GM19395 (cell line): ENCODE measurements at regions not wholly inside any gene's neighbourhood (a gene's known extent, or its start where the extent isn't known, plus 50 kb on each side); places are given as distances from the start of the nearest gene placed in this dataset.

Source experiments
- ATAC-seq: cut with Tn5 transposase; IDR thresholded peaks from one replicate; pipeline ENCODE4 v1.9.1; 2021; ENCODE audit warnings: mild to moderate bottlenecking, moderate library complexity; ENCODE audit not compliant: unreplicated experiment

- ATAC-seq, result no peak
These were observed 211.8 kb downstream of the SLC7A11 start for GRCh38 chr4:138030375-138030774.

- no peak for ATAC-seq
These were observed 213.2 kb downstream of the SLC7A11 start for GRCh38 chr4:138028923-138029322.

DNA sequence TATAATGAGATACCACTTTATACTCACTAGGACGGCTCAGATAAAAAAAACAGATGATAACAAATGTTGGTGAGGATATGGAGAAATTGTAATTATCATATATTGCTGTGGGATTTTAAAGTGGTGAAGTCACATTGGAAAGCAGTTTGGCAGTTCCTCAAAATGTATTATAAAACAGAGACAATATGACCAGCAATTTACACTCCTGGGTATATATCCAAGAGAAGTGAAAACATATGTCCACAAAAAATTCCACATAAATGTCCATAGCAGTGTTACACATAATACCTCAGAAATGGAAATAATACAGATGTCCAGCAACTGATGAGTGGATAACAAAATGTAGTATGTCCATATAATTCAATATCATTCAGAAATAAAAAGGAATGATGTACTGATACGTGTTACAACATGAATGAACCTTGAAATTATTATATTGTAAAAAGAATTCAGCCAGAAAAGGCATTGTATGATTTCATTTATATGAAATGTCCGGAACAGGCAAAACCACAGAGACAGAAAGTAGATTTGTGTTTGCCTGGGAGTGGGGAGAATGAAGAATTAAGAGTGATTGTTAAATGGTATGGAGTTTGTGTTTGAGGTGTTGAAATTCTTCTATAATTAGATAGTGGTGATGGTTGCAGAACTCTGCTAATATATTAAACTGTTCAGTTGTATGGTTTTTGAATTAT lies 220.9 kb downstream of the SLC7A11 start:
- ATAC-seq, result no peak

DNA sequence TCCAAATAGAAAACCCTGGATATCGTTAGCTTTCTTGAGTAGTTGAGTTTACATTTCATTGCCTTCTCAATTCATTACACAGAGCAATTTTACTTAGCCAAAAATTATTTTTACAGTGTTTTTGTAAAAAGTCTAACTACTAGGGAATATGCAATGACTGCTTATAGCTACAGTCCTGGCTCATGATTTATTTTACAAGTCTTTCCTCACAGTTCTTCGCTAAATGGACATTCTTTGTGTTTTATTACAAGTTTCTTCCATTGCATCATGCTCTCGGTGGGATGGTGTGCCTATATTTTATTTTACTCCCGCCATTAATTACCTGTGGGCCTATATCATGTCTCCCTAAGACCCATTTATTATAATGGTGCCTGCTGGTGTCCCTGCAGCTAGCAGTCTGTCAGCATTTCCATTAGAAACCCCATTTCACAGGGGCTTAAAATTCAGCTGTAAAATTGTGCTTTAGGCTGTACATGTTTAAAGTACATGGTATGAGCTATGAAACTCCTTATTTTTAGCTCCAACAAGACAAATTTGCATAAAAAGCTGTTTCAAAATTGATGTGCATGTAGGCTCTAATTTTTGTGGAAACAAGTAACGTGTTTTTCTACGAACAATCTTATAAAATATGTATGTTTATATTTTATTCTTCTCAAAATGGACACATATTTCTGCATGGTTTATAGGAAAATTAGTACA lies 227.4 kb downstream of the SLC7A11 start:
- ATAC-seq, result no peak

DNA sequence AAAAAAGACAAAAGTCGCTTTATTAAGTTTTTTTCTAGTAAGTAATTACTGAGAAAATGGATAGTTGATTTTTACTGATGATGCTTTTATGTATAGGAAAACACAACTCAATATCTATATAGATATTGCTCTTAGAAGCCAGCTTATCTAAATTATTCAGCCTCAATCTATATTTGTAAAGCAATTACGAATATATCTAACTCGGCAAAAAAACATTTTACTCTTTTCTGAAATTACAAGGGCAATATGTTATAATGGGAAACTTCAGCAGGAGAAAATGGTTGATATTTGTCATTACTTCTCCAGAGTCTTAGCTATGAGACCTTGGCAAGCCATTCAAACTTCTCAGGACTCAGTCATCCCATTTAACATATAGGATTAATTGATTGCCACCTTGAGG lies 228.5 kb downstream of the SLC7A11 start:
- ATAC-seq, result no peak

DNA sequence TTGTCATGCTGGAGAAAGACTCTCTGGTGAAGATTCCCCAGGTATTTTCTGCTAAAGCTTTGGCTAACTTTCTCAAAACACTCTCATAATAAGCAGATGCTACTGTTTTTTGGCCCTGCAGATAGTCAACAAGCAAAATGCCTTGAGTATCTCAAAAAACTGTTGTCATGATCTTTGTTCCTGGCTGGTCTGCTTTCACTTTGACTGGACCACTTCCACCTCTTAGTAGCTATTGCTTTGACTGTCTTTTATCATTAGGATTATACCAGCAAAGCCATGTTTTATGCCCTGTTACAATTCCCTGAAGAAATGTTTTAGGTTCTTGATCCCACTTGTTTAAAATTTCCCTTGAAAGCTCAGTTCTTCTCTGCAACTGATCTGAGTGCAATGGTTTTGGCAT lies 231.5 kb downstream of the SLC7A11 start:
- ATAC-seq, result peak; percentile 83

- no peak for ATAC-seq
These were observed 234.6 kb downstream of the SLC7A11 start for GRCh38 chr4:138007572-138007971.

DNA sequence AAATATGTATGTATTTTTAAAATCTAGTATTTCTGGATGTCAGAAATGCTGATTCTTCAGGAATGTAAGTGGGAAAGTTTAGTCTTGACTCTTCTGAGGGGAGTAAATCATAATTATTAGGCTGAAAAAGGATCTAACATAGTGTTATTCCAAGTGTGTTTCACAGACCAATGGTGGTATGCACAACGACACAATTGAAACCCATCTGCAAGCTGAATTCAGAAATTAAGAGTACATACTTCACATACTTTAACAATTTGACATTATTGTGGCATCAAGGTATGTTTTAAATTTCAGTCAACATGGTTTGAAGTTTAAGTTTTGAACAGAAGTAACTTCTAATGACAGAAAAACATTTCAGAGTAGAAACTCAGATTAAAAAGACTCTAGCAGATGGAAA lies 236.7 kb downstream of the SLC7A11 start:
- no peak for ATAC-seq

GRCh38 chr4:138003248-138003647 lies 238.9 kb downstream of the SLC7A11 start:
- ATAC-seq, result peak; percentile 98

GRCh38 chr4:137998666-137999429 lies 243.3 kb downstream of the SLC7A11 start:
- no peak for ATAC-seq

DNA sequence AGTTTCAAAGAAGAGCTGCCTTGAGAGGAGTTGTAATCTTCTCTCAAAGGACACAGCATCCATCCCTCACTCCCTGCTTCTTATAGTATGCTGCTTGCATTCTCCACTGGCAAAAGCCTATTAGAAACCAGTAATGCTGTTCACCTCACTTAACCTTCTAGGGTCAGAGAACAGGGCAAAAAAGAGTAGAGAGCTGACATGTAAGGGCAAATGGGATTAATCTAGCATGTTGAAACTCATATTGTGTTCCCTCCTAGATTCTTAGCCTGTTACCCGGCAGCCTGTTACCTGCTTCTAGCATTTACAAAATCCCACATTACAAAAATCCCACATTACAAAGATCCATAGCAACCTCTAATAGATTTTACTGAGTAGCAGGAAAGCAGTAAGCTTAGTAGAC lies 244.7 kb downstream of the SLC7A11 start:
- no peak for ATAC-seq

DNA sequence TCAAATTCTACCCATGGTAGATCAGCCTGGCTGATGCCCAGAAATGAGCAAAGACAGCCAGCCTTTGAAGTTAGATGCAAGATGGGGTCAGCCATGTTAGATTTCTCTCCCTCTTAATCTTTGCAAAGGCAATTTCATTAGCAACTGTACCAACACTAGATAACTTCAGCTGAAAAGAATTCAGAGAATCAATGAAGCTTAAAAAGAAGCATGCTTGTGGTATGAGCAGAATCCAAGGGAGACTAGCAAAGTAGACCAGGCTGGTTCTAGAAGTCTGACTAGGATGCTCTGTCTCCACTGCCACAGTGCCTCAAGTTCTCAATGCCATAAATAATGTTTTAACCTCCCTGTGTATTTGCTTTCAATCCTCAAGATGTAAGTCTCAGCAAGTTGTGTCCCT lies 247.3 kb downstream of the SLC7A11 start:
- no peak for ATAC-seq

DNA sequence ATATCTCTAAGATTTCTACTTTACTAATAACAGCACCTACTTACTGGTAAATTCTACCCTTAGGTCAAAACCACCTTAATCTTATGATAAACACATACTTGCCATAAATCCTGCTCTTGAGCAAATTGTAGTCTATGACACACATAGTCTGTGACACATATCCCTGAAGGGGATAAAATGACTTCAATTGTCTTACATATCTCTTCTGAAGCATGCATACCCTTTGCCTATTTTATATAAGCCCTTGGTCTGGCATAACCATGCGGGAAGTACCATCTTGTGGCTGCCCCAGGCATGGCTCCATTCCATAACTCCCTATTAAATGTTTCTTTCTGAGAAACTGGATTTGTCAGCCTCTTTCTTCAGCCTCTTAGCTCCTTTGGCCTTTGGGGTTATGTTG lies 248.9 kb downstream of the SLC7A11 start:
- no peak for ATAC-seq

DNA sequence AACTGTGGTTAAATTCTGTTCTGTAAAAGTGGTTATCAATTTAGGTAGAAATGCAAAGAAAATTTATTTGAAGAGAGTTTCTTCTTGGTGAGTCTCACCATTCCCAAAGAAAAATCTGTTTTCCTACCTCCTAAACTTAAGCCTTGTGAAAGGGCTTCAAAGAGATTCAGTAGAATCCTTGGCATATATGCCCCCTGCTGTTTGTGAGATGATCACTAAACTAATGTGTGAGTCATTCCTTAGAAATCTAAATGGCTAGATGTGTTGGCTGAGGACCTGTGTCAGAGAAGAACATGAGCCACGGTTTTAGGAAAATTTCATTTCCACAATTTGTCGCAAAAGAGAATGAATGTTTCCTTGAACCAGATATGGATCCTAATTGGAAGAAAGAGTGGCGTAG lies 260.9 kb downstream of the SLC7A11 start:
- no peak for ATAC-seq

DNA sequence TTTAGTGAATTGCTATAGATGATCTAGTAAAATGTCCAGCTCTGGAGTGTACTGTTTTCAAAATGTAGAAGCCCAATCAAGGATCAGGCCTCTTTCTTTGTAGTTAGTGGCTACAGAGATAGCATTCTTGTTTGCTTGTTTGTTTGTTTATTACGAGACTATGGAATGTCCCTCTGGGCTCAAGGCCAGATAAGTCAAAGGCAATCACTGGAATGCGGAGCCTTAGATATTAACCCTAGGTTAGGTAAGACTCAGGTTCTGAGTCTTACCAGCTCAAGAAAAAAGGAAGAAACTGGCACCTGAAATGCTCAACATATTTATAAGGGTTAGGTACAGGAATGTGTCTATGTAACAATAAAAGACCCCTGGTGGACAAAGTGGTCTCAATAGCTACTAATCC lies 261.5 kb downstream of the SLC7A11 start:
- ATAC-seq, result no peak

GRCh38 chr4:137979938-137980337 lies 262.2 kb downstream of the SLC7A11 start:
- ATAC-seq, result no peak

DNA sequence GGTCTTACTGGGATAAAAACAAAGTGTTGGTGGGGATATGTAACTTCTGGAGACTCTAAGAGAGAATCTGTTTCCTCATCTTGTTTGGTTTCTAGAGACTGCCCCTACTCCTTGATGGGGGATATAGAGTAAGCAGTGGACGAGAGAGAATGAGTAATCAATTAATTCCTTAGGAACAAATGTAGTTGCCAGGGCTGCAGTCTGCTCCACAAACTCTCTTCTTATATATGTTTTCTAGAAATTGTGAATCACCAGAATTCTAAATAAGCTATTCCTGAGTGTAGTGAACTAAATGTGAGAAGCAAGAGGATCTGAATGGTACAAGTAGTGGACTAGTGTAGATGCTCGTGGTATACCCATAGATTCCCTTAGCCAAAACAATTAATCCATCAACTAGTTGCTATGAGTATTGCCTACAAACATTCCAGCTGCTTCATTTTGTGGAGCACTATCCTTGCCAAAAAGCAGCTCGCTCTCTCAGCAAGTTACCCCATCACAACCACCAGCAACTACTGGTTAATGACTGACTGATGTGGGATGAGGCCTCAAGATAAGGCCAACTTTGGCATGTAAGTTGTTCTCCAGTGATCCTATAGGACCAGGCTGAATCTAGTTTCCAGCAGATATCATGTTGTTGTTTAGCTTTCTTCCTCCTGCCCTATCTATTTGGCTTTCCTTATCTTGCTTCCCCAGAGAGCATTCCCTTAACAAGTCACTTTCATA lies 273.0 kb downstream of the SLC7A11 start:
- ATAC-seq, result no peak

- no peak for ATAC-seq
These were observed 274.5 kb downstream of the SLC7A11 start for GRCh38 chr4:137967480-137968190.

DNA sequence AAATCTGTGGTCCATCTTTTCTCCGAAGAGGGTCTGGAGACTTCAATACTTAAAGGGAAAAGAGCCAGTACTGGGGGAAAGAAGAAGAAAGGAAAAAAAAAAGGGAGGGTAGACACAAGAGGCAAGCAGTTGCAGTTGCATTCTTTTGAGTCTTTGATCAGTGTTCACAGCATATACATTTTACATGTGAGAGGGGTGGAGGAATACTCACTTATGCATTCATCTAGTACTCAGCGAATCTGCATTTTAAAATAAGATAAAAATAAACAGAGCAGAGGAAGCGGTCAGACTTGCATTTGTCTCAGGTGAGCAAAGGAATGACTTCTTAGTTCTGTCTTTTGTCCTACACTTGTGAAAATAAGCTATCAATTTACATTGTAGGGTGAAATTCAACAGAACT lies 275.6 kb downstream of the SLC7A11 start:
- ATAC-seq, result no peak

GRCh38 chr4:137961051-137961438 lies 281.1 kb downstream of the SLC7A11 start:
- no peak for ATAC-seq
